MCF 10A (cell line): ENCODE measurements at regions not wholly inside any gene's neighbourhood (a gene's known extent, or its start where the extent isn't known, plus 50 kb on each side); places are given as distances from the start of the nearest gene placed in this dataset.

Source experiments
- BruUV-seq: library from RNA; stranded (reverse); fragments of 400-500 nt; replicated peaks from 2 replicates; lab custom pipeline; 2021; lab: Mats Ljungman, UMichigan
- CTCF ChIA-PET: fragments of 300-600 bp; sonication (Branson Sonifier 250); formaldehyde crosslinking; extraction: SDS; loops from one replicate; lab custom pipeline; 2021; ENCODE audit warnings: antibody characterized with exemption, inconsistent platforms; lab: Yijun Ruan, JAX
- POLR2A ChIA-PET: fragments of 300-600, 350-650 bp; sonication (Branson Sonifier 250); formaldehyde crosslinking; extraction: SDS; loops from one replicate; lab custom pipeline; 2020; ENCODE audit warnings: antibody characterized with exemption, inconsistent platforms; lab: Yijun Ruan, JAX
- DNase-seq: peaks from one replicate; pipeline ENCODE4 v3.0.0-alpha.2; 2018; ENCODE audit not compliant: unreplicated experiment
- H3K27ac Mint-ChIP-seq: one replicate; pipeline ENCODE4 v1.8.0; 2022; ENCODE audit warnings: mild to moderate bottlenecking, low read depth, mixed read lengths; ENCODE audit not compliant: unreplicated experiment
- H3K27me3 Mint-ChIP-seq: one replicate; pipeline ENCODE4 v1.8.0; 2022; ENCODE audit warnings: mixed read lengths; ENCODE audit not compliant: insufficient read depth, unreplicated experiment
- H3K36me3 Mint-ChIP-seq: one replicate; pipeline ENCODE4 v1.8.0; 2022; ENCODE audit warnings: mild to moderate bottlenecking, moderate library complexity, mixed read lengths; ENCODE audit not compliant: insufficient read depth, unreplicated experiment
- H3K4me1 Mint-ChIP-seq: one replicate; pipeline ENCODE4 v1.8.0; 2022; ENCODE audit warnings: mixed read lengths; ENCODE audit not compliant: insufficient read depth, unreplicated experiment
- H3K4me3 Mint-ChIP-seq: one replicate; pipeline ENCODE4 v1.8.0; 2022; ENCODE audit warnings: mild to moderate bottlenecking, moderate library complexity, mixed read lengths; ENCODE audit not compliant: unreplicated experiment
- H3K9me3 Mint-ChIP-seq: one replicate; pipeline ENCODE4 v1.8.0; 2022; ENCODE audit warnings: mixed read lengths; ENCODE audit not compliant: unreplicated experiment
- CTCF ChIP-seq: fragments of 200-600 bp; IDR thresholded peaks from one replicate; pipeline ENCODE4 v1.8.0; 2022; ENCODE audit warnings: antibody characterized with exemption, mild to moderate bottlenecking; ENCODE audit not compliant: unreplicated experiment
- intact Hi-C: fragments of 100-400 bp; cut with micrococcal nuclease; formaldehyde crosslinking; loops from 2 replicates; pipeline ENCODE4 v1.14.1; 2022

DNA sequence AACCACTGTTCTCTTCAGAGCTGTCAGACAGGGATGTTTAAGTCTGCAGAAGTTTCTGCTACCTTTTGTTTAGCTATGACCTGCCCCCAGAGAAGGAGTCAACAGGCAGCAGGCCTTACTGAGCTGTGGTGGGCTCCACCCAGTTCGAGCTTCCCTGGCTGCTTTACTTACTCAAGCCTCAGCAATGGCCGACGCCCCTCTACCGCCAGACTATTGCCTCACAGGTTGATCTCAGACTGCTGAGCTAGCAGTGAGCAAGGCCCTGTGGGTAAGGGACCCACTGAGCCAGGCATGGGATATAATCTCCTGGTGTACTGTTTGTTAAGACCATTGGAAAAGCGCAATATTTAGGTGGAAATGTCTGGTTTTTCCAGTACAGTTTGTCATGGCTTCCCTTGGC lies 229.6 kb downstream of the TMEM167A start:
- intact Hi-C loops = no loop called here
- H3K9me3 Mint-ChIP-seq = no peaks in the 10 kb centered on the region
- H3K4me3 Mint-ChIP-seq = no peak overlapping the region
- DNase-seq = no peak
- BruUV-seq = no TSS peak
- H3K4me1 Mint-ChIP-seq = no peaks in the 10 kb centered on the region
- H3K36me3 Mint-ChIP-seq = no peaks in the 10 kb centered on the region
- no peaks in the 10 kb centered on the region for H3K27me3 Mint-ChIP-seq
- ChIA-PET CTCF (no interaction called here), POLR2A (no interaction called here)
- TF ChIP-seq CTCF = no peak
- H3K27ac Mint-ChIP-seq = no peak overlapping the region

DNA sequence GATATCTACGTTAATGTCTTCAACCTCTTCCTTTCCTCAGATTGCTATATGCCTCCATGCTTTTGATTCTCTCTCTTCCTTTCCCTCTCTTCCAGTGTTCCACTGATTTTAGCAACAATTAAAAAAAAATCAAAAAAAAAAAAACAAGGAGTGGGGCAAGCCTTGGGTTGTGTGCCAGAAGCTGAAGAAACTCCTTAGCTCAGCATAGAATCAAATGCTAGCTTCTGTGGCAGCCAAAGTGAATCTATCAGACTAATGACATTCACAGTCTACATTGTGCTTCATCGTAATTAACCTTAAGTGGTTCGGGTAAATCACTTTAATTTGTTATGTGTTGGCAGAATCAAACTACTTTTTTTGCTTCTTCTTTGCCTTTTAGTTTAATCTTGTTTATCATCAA lies 237.3 kb downstream of the TMEM167A start:
- TF ChIP-seq CTCF = no peak
- DNase-seq = no peak
- no peaks in the 10 kb centered on the region for H3K36me3 Mint-ChIP-seq
- CTCF ChIA-PET = interaction anchor here (0.6 kb wide), 1 partner anchor 232 kb away, joined by 3 read pairs; no protein-coding TSS in a partner anchor
- intact Hi-C loops = no loop called here
- H3K27me3 Mint-ChIP-seq = no peaks in the 10 kb centered on the region
- POLR2A ChIA-PET = no interaction called here
- H3K4me1 Mint-ChIP-seq = no peaks in the 10 kb centered on the region
- no peak overlapping the region for H3K4me3 Mint-ChIP-seq
- H3K9me3 Mint-ChIP-seq = peaks cover 12% of the 10 kb centered on the region
- H3K27ac Mint-ChIP-seq = no peak overlapping the region
- BruUV-seq = no TSS peak

GRCh38 chr5:82835488-82835887 lies 241.7 kb downstream of the TMEM167A start:
- POLR2A ChIA-PET = no interaction called here
- no peak overlapping the region for H3K4me3 Mint-ChIP-seq

DNA sequence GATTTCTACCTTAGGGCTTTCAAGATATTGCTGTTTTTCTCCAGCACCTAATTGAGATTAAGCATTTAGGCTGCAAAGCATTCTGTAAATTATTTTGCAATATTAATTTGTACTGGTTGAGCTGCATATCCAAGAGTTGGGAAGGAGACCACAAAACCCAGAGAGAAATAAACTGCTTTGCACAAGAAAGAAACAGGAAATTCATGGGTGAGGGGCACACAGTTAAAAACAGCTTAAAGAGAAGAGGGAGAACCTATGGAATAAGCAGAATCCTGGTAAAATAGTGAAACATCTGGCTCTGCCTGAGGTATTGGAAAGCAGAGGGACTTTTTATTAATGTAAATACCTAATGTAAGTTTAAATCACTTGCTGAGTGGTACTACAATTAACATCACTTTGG lies 243.0 kb downstream of the TMEM167A start:
- DNase-seq = no peak
- CTCF ChIA-PET = no interaction called here
- Mint-ChIP-seq H3K4me1 (no peaks in the 10 kb centered on the region), H3K36me3 (no peaks in the 10 kb centered on the region), H3K27me3 (no peaks in the 10 kb centered on the region), H3K27ac (no peak overlapping the region), H3K9me3 (peaks cover 12% of the 10 kb centered on the region), H3K4me3 (no peak overlapping the region)
- intact Hi-C loops = no loop called here
- POLR2A ChIA-PET = no interaction called here
- TF ChIP-seq CTCF = no peak
- no TSS peak for BruUV-seq

More at GRCh38 chr5:82835488-82835887, 241.7 kb downstream of the TMEM167A start:
- Mint-ChIP-seq H3K36me3 (no peaks in the 10 kb centered on the region), H3K27me3 (no peaks in the 10 kb centered on the region), H3K4me1 (no peaks in the 10 kb centered on the region), H3K9me3 (peaks cover 12% of the 10 kb centered on the region), H3K27ac (no peak overlapping the region)
- no peak for DNase-seq
- intact Hi-C loops = no loop called here
- TF ChIP-seq CTCF = no peak
- BruUV-seq = no TSS peak
- CTCF ChIA-PET = no interaction called here
